Fibroblast of the aortic adventitia (primary cell): ENCODE measurements at regions not wholly inside any gene's neighbourhood (a gene's known extent, or its start where the extent isn't known, plus 50 kb on each side); places are given as distances from the start of the nearest gene placed in this dataset.

Source experiments
- DNase-seq: peaks from one replicate; pipeline ENCODE4 v3.0.0-alpha.2; 2010; ENCODE audit warnings: low read depth
- H3K4me3 ChIP-seq: 2 replicates; pipeline ENCODE4 v1.5.1; 2011; ENCODE audit warnings: low read depth, mild to moderate bottlenecking, control low read depth, low read length, moderate library complexity
- CTCF ChIP-seq: IDR thresholded peaks from 2 replicates; pipeline ENCODE4 v1.5.1; 2011; ENCODE audit warnings: mild to moderate bottlenecking, low read length, control low read depth, inconsistent platforms; ENCODE audit not compliant: insufficient read depth

- H3K4me3 ChIP-seq: no peak overlapping the region
- TF ChIP-seq CTCF: no peak
- DNase-seq: no peak
These were observed 167.1 kb upstream of the MVB12B start for GRCh38 chr9:126159430-126160060.

GRCh38 chr9:126160067-126160853, 166.4 kb upstream of the MVB12B start:
- TF ChIP-seq CTCF: no peak
- DNase-seq: no peak
- no peak overlapping the region for H3K4me3 ChIP-seq

GRCh38 chr9:126160854-126161329, 165.7 kb upstream of the MVB12B start:
- no peak for DNase-seq
- no peak for TF ChIP-seq CTCF
- H3K4me3 ChIP-seq: no peak overlapping the region

GRCh38 chr9:126162611-126163381, 163.8 kb upstream of the MVB12B start:
- DNase-seq: no peak
- no peak for TF ChIP-seq CTCF
- H3K4me3 ChIP-seq: no peak overlapping the region

- H3K4me3 ChIP-seq: no peak overlapping the region
- DNase-seq: no peak
- TF ChIP-seq CTCF: no peak
These were observed 161.7 kb upstream of the MVB12B start for GRCh38 chr9:126164796-126165525.

- no peak for TF ChIP-seq CTCF
- H3K4me3 ChIP-seq: no peak overlapping the region
- no peak for DNase-seq
These were observed 160.9 kb upstream of the MVB12B start for GRCh38 chr9:126165755-126166154.
